ENCODE measurements at regions not wholly inside any gene's neighbourhood (a gene's known extent, or its start where the extent isn't known, plus 50 kb on each side); places are given as distances from the start of the nearest gene placed in this dataset.

DNA sequence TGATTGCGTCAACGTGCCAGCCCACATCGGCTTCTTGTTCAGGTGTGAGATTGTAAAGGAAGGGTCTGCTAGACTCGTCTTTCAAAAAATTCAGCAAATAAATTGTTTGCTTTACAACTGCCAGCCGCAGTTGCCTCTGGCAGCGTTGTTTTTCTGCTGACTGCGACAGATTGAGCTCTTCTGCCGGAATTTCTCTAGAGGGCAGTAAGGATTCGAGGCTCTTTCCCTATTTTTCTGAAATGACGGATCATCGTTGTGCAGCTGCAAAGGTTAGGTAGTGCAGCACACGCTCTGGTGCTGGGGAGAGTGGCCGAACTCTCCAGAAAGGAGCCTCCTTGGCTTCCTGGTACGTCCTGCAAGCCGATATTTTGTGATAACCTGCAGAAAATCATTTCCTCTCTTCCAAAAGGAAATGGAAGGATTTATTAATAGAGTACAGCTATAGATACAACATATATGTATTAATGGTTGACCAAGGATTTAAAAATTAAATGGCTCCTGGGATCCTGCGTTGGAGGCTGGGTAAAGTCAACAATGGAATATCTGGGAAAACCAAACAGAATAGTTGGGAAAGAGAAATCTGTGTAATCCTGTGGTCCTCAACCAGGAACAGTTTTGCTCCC lies 121.9 kb upstream of the ZFP64 start:
- H3K9me2 ChIP-seq (ENCODE audit: insufficient read depth, low read length) = no peaks in the 10 kb centered on the region
- H3K79me2 ChIP-seq (replicated peaks; ENCODE audit: insufficient read depth, low read length) = no peaks in the 10 kb centered on the region
- no peaks in the 10 kb centered on the region for H4K20me1 ChIP-seq (ENCODE audit: insufficient read depth)
- H3K9me3 ChIP-seq (ENCODE audit: low read length) = no peaks in the 10 kb centered on the region
- peak overlapping the region; percentile 15 for H3K27ac ChIP-seq (ENCODE audit: low read length)
- no peak overlapping the region for H3K4me2 ChIP-seq (ENCODE audit: low read length)
- H3K27me3 ChIP-seq (ENCODE audit: insufficient read depth, low read depth, low read length) = no peaks in the 10 kb centered on the region
- no peak overlapping the region for H2AFZ ChIP-seq (ENCODE audit: low read depth, low read length)
- no peaks in the 10 kb centered on the region for H3K36me3 ChIP-seq (ENCODE audit: insufficient read depth, low read length)
- no peak overlapping the region for H3K4me3 ChIP-seq (ENCODE audit: low read length)
- no peak overlapping the region for H3K9ac ChIP-seq (ENCODE audit: low read length)
- TF ChIP-seq RAD21 (conservative IDR thresholded peaks at IDR 0.05) (peak; percentile 92), POLR2AphosphoS5 (IDR thresholded peaks at IDR 0.05) (no peak), EZH2 (IDR thresholded peaks at IDR 0.05; ENCODE audit: borderline replicate concordance, insufficient read depth, low read length, poor library complexity, severe bottlenecking) (no peak), SMC3 (conservative IDR thresholded peaks at IDR 0.05; ENCODE audit: poor library complexity) (peak; percentile 91)
- TF ChIP-seq, protein P1, sequence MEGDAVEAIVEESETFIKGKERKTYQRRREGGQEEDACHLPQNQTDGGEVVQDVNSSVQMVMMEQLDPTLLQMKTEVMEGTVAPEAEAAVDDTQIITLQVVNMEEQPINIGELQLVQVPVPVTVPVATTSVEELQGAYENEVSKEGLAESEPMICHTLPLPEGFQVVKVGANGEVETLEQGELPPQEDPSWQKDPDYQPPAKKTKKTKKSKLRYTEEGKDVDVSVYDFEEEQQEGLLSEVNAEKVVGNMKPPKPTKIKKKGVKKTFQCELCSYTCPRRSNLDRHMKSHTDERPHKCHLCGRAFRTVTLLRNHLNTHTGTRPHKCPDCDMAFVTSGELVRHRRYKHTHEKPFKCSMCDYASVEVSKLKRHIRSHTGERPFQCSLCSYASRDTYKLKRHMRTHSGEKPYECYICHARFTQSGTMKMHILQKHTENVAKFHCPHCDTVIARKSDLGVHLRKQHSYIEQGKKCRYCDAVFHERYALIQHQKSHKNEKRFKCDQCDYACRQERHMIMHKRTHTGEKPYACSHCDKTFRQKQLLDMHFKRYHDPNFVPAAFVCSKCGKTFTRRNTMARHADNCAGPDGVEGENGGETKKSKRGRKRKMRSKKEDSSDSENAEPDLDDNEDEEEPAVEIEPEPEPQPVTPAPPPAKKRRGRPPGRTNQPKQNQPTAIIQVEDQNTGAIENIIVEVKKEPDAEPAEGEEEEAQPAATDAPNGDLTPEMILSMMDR (IDR thresholded peaks at IDR 0.05; ENCODE audit: poor library complexity, severe bottlenecking) = peak; percentile 85
- TF ChIP-seq, protein P2, sequence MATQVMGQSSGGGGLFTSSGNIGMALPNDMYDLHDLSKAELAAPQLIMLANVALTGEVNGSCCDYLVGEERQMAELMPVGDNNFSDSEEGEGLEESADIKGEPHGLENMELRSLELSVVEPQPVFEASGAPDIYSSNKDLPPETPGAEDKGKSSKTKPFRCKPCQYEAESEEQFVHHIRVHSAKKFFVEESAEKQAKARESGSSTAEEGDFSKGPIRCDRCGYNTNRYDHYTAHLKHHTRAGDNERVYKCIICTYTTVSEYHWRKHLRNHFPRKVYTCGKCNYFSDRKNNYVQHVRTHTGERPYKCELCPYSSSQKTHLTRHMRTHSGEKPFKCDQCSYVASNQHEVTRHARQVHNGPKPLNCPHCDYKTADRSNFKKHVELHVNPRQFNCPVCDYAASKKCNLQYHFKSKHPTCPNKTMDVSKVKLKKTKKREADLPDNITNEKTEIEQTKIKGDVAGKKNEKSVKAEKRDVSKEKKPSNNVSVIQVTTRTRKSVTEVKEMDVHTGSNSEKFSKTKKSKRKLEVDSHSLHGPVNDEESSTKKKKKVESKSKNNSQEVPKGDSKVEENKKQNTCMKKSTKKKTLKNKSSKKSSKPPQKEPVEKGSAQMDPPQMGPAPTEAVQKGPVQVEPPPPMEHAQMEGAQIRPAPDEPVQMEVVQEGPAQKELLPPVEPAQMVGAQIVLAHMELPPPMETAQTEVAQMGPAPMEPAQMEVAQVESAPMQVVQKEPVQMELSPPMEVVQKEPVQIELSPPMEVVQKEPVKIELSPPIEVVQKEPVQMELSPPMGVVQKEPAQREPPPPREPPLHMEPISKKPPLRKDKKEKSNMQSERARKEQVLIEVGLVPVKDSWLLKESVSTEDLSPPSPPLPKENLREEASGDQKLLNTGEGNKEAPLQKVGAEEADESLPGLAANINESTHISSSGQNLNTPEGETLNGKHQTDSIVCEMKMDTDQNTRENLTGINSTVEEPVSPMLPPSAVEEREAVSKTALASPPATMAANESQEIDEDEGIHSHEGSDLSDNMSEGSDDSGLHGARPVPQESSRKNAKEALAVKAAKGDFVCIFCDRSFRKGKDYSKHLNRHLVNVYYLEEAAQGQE (IDR thresholded peaks at IDR 0.05; ENCODE audit: borderline replicate concordance) = no peak
- no peaks in the 10 kb centered on the region for H3F3A ChIP-seq (ENCODE audit: insufficient read depth, low read length, poor library complexity, severe bottlenecking)

DNA sequence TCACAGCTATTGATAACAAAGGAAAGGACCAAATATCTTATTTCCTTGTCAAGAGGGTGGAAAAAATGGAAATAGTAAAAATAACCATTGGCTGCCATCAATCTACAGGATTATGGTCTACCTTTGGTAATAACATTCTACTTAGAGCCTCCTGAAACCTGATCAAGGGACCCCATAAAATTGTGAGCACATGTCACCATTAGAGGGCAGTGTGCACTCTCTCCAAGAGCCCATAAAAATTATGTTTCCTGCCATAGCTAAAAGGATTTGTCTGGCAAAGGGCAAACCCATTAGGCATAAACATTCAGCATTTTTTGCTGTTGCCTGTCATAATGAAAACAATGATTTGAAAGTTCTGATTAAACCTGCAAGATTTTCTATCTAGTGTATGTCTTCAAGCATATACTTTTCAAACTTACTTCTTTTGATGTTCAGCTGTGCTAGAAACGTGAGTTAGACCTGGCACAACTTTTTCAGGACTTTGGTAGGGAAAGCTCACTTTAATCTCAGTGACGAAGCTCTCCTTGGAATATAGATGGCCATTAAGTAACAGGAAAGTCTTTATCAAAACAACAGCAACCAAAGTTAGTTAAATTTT lies 120.7 kb upstream of the ZFP64 start:
- Histone ChIP-seq H3K4me3 (ENCODE audit: low read length) (no peak overlapping the region), H3K27me3 (ENCODE audit: insufficient read depth, low read depth, low read length) (no peaks in the 10 kb centered on the region), H3K4me2 (ENCODE audit: low read length) (no peak overlapping the region), H3K27ac (ENCODE audit: low read length) (no peak overlapping the region), H3F3A (ENCODE audit: insufficient read depth, low read length, poor library complexity, severe bottlenecking) (no peaks in the 10 kb centered on the region), H3K9ac (ENCODE audit: low read length) (no peak overlapping the region), H3K9me3 (ENCODE audit: low read length) (no peaks in the 10 kb centered on the region), H3K9me2 (ENCODE audit: insufficient read depth, low read length) (no peaks in the 10 kb centered on the region), H3K79me2 (replicated peaks; ENCODE audit: insufficient read depth, low read length) (no peaks in the 10 kb centered on the region), H3K36me3 (ENCODE audit: insufficient read depth, low read length) (no peaks in the 10 kb centered on the region), H4K20me1 (ENCODE audit: insufficient read depth) (no peaks in the 10 kb centered on the region), H2AFZ (ENCODE audit: low read depth, low read length) (no peak overlapping the region)
- TF ChIP-seq MXI1 (conservative IDR thresholded peaks at IDR 0.05; ENCODE audit: poor library complexity, severe bottlenecking) (no peak), RAD21 (conservative IDR thresholded peaks at IDR 0.05) (peak; percentile 92), EZH2 (IDR thresholded peaks at IDR 0.05; ENCODE audit: borderline replicate concordance, insufficient read depth, low read length, poor library complexity, severe bottlenecking) (no peak), SMC3 (conservative IDR thresholded peaks at IDR 0.05; ENCODE audit: poor library complexity) (peak; percentile 90), POLR2AphosphoS5 (IDR thresholded peaks at IDR 0.05) (no peak), EP300 (conservative IDR thresholded peaks at IDR 0.05; ENCODE audit: poor library complexity, severe bottlenecking) (peak; percentile 14), TAF1 (IDR thresholded peaks at IDR 0.05; ENCODE audit: low read depth) (no peak)
- TF ChIP-seq, protein P2 (IDR thresholded peaks at IDR 0.05; ENCODE audit: borderline replicate concordance) = no peak
- TF ChIP-seq, protein P1 (IDR thresholded peaks at IDR 0.05; ENCODE audit: poor library complexity, severe bottlenecking) = peak; percentile 92
